Endothelial cell of umbilical vein (primary cell): ENCODE measurements at regions not wholly inside any gene's neighbourhood (a gene's known extent, or its start where the extent isn't known, plus 50 kb on each side); places are given as distances from the start of the nearest gene placed in this dataset.

Experiments used
- BruUV-seq: library from RNA; stranded (reverse); fragments of 400-500 nt; replicated peaks from 2 replicates; lab custom pipeline; 2021; lab: Mats Ljungman, UMichigan
- CTCF ChIA-PET: fragments of 300-600, 350-600 bp; sonication (Branson Sonifier 250); formaldehyde crosslinking; loops from one replicate; lab custom pipeline; 2021; ENCODE audit warnings: antibody characterized with exemption, inconsistent platforms; lab: Charles Lee
- POLR2A ChIA-PET: fragments of 300-600, 350-600 bp; sonication (Branson Sonifier 250); formaldehyde crosslinking; loops from one replicate; lab custom pipeline; 2021; ENCODE audit warnings: antibody characterized with exemption, inconsistent platforms; lab: Charles Lee
- DNase-seq: peaks from one replicate; pipeline ENCODE4 v3.0.0-alpha.2; 2011; ENCODE audit warnings: low read depth, low spot score
- FAIRE-seq: peaks from 2 replicates; lab custom pipeline; 2011; peaks lifted over from hg19 to GRCh38; lab: Jason Lieb, UNC
- H2AFZ ChIP-seq: 2 replicates; pipeline ENCODE4 v1.6.0; 2012; ENCODE audit warnings: low read depth, low read length, control low read depth, inconsistent platforms
- H3K27ac ChIP-seq: 2 replicates; pipeline ENCODE4 v1.5.1; 2011; ENCODE audit warnings: low read depth, mild to moderate bottlenecking, control low read depth, low read length, moderate library complexity; ENCODE audit not compliant: insufficient read depth
- H3K27me3 ChIP-seq, 2 experiments: 2 replicates each; pipeline versions ENCODE4 v1.6.0 to v1.6.1; 2011; ENCODE audit warnings: low read length in 2 of 2, mixed read lengths in 1 of 2; ENCODE audit not compliant: control insufficient read depth in 2 of 2, insufficient read depth in 2 of 2
- H3K36me3 ChIP-seq, 2 experiments: 2 replicates in 1 of 2; 3 replicates in 1 of 2; pipeline ENCODE4 v1.5.1; 2011; ENCODE audit warnings: low read length in 2 of 2, mild to moderate bottlenecking in 1 of 2, moderate library complexity in 1 of 2; ENCODE audit not compliant: control insufficient read depth in 2 of 2, insufficient read depth in 2 of 2; ENCODE audit errors: extremely low read depth in 1 of 2
- H3K4me1 ChIP-seq: 3 replicates; pipeline ENCODE4 v1.5.1; 2011; ENCODE audit warnings: mild to moderate bottlenecking, low read length; ENCODE audit not compliant: control insufficient read depth, insufficient read depth; ENCODE audit errors: extremely low read depth
- H3K4me2 ChIP-seq: 2 replicates; pipeline ENCODE4 v1.6.1; 2011; ENCODE audit warnings: low read length, control low read depth, mixed read lengths; ENCODE audit not compliant: insufficient read depth
- H3K4me3 ChIP-seq, 3 experiments: fragments of 200-600 bp in 1 of 3; sonication (generic), shearing (Covaris generic) in 1 of 3; replicated peaks in 1 of 3; 2 replicates each; pipeline ENCODE4 v1.5.1; 2011 to 2016; ENCODE audit warnings: control low read depth in 3 of 3, low read length in 3 of 3, mild to moderate bottlenecking in 2 of 3, inconsistent platforms in 1 of 3, low read depth in 1 of 3, moderate library complexity in 1 of 3; ENCODE audit not compliant: insufficient read depth in 1 of 3
- H3K79me2 ChIP-seq: 2 replicates; pipeline ENCODE4 v1.6.0; 2012; ENCODE audit warnings: low read length, inconsistent platforms; ENCODE audit not compliant: control insufficient read depth, insufficient read depth
- H3K9ac ChIP-seq: replicated peaks from 2 replicates; pipeline ENCODE3; 2011; ENCODE audit warnings: low read length, control low read depth; ENCODE audit not compliant: insufficient read depth; ENCODE audit errors: extremely low read depth
- H3K9me1 ChIP-seq: replicated peaks from 3 replicates; pipeline ENCODE4 v1.6.0; 2011; ENCODE audit warnings: mild to moderate bottlenecking, low read length; ENCODE audit not compliant: control insufficient read depth, insufficient read depth; ENCODE audit errors: extremely low read depth
- H3K9me3 ChIP-seq: replicated peaks from 2 replicates; pipeline ENCODE4 v1.5.1; 2012; ENCODE audit warnings: low read length, inconsistent platforms; ENCODE audit not compliant: control insufficient read depth, insufficient read depth
- H4K20me1 ChIP-seq: replicated peaks from 2 replicates; pipeline ENCODE3; 2011; ENCODE audit warnings: mild to moderate bottlenecking, low read length; ENCODE audit not compliant: control insufficient read depth, insufficient read depth; ENCODE audit errors: extremely low read depth
- CTCF ChIP-seq, 2 donors: IDR thresholded peaks; 1 replicate in 1 of 2; 2 replicates in 1 of 2; pipeline ENCODE4 v1.5.1; 2011; ENCODE audit warnings: low read length in 2 of 2, mild to moderate bottlenecking in 2 of 2, moderate library complexity in 2 of 2, control low read depth in 1 of 2, inconsistent platforms in 1 of 2, low read depth in 1 of 2; ENCODE audit not compliant: insufficient read depth in 1 of 2; ENCODE audit errors: extremely low read depth in 1 of 2
- EZH2 ChIP-seq: IDR thresholded peaks from 2 replicates; pipeline ENCODE4 v1.6.1; 2012; ENCODE audit warnings: borderline replicate concordance, low read depth, mild to moderate bottlenecking, moderate library complexity, low read length, inconsistent platforms; ENCODE audit not compliant: severe bottlenecking
- FOS ChIP-seq: IDR thresholded peaks from 2 replicates; pipeline ENCODE4 v1.6.1; 2011; ENCODE audit warnings: mild to moderate bottlenecking, low read length, moderate library complexity, borderline replicate concordance; ENCODE audit not compliant: insufficient read depth
- GATA2 ChIP-seq: IDR thresholded peaks from 2 replicates; pipeline ENCODE4 v1.7.0; 2011; ENCODE audit warnings: low read depth, mild to moderate bottlenecking, moderate library complexity, mixed read lengths, low read length; ENCODE audit not compliant: insufficient read length, insufficient read depth
- JUN ChIP-seq: IDR thresholded peaks from 2 replicates; pipeline ENCODE4 v1.6.1; 2011; ENCODE audit warnings: borderline replicate concordance, low read depth; ENCODE audit not compliant: insufficient read length, insufficient read depth
- MYC ChIP-seq: IDR thresholded peaks from one replicate; pipeline ENCODE4 v1.6.1; 2011; ENCODE audit warnings: mild to moderate bottlenecking, low read depth, low read length
- POLR2A ChIP-seq: IDR thresholded peaks from 2 replicates; pipeline ENCODE4 v1.6.1; 2012; ENCODE audit warnings: low read depth, mild to moderate bottlenecking, control low read depth, low read length
- POLR2AphosphoS5 ChIP-seq: IDR thresholded peaks from 2 replicates; pipeline ENCODE4 v1.6.1; 2012; ENCODE audit warnings: low read depth, mild to moderate bottlenecking, control low read depth, low read length, moderate library complexity; ENCODE audit not compliant: insufficient read depth
- dilution Hi-C: fragments of 300-500 bp; cut with MboI; formaldehyde crosslinking; loops from one replicate; pipeline ENCODE4 v1.15.0; 2019; ENCODE audit warnings: low sequenced_read_pairs; ENCODE audit not compliant: extremely low pct_ligation_motif_present
- intact Hi-C: fragments of 100-400 bp; cut with micrococcal nuclease; formaldehyde crosslinking; loops from one replicate; pipeline ENCODE4 v1.10.0; 2022
- TF ChIP-seq, protein P1 (sequence below): IDR thresholded peaks from 2 replicates; pipeline ENCODE4 v1.6.1; 2011; ENCODE audit not compliant: insufficient read depth, insufficient read length

DNA sequence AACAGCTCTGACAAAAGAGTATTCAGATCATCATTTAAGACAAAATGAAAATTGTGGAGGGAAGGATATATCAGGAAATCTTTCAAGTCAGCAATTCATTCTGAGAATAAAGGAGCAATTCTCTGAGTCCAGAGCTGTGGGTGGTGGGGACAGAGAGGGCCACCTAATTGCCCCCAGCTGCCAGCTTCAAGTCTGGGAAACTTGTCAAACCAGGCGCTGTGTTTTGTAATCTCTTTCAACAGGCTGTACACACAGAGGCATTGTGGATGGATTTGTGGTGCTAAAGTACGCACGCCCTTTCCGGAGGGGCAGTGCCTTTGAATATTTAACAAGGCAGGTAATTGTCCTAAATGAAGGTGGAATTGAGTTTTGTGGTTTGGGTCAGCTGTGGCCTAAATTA lies 591.1 kb upstream of the BOD1L1 start:
- Histone ChIP-seq H3K9me3 (no peaks in the 10 kb centered on the region), H3K4me2 (no peak overlapping the region), H3K27ac (no peak overlapping the region), H2AFZ (no peak overlapping the region), H3K79me2 (no peaks in the 10 kb centered on the region), H3K4me1 (no peaks in the 10 kb centered on the region), H4K20me1 (no peaks in the 10 kb centered on the region), H3K9ac (no peak overlapping the region), H3K4me3 (no peak overlapping the region), H3K9me1 (no peaks in the 10 kb centered on the region), H3K36me3 (no peaks in the 10 kb centered on the region), H3K27me3 (no peaks in the 10 kb centered on the region)
- TF ChIP-seq FOS (no peak), POLR2A (no peak), POLR2AphosphoS5 (no peak), EZH2 (no peak), MYC (no peak), JUN (no peak), GATA2 (no peak)
- TF ChIP-seq, protein P1, sequence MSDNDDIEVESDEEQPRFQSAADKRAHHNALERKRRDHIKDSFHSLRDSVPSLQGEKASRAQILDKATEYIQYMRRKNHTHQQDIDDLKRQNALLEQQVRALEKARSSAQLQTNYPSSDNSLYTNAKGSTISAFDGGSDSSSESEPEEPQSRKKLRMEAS: no peak
- ChIA-PET POLR2A (no interaction called here), CTCF (interaction anchor here (0.6 kb wide), 1 partner anchor 518 kb away, joined by 3 read pairs; no protein-coding TSS in a partner anchor)
- intact Hi-C loops: no loop called here
- no TSS peak for BruUV-seq
- dilution Hi-C loops: no loop called here
- FAIRE-seq: no peak
- DNase-seq: no peak

DNA sequence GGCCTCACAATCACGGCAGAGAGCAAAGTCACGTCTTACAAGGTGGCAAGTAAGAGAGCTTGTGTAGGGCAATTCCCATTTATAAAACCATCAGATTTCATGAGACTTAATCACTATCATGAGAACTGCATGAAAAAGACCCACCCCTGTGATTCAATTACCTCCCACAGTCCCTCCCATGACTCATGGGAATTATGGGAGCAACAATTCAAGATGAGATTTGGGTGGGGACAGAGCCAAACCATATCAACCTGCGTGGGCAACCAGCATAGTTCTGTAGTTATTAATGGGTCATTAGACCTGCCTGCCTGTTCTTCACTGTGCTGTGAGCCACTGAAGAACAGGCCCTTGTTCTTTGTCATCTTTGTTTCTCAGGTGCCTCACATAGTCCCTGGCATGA lies 593.7 kb upstream of the BOD1L1 start:
- Histone ChIP-seq H3K4me1 (no peaks in the 10 kb centered on the region), H3K27me3 (no peaks in the 10 kb centered on the region), H3K9me3 (no peaks in the 10 kb centered on the region), H3K4me3 (no peak overlapping the region), H4K20me1 (no peaks in the 10 kb centered on the region), H3K79me2 (no peaks in the 10 kb centered on the region), H3K36me3 (no peaks in the 10 kb centered on the region), H2AFZ (no peak overlapping the region), H3K4me2 (no peak overlapping the region), H3K9ac (no peak overlapping the region), H3K27ac (no peak overlapping the region), H3K9me1 (no peaks in the 10 kb centered on the region)
- ChIA-PET POLR2A (no interaction called here), CTCF (no interaction called here)
- no peak for FAIRE-seq
- TF ChIP-seq FOS: no peak
- no peak for TF ChIP-seq GATA2
- TF ChIP-seq, protein P1: no peak
- TF ChIP-seq POLR2AphosphoS5: no peak
- no peak for TF ChIP-seq JUN
- no peak for TF ChIP-seq MYC
- TF ChIP-seq EZH2: no peak
- no peak for TF ChIP-seq CTCF (IDR thresholded peaks at IDR 0.05; ENCODE audit: extremely low read depth in 1 of 2, insufficient read depth in 1 of 2, low read depth in 1 of 2, low read length in 2 of 2)
- TF ChIP-seq POLR2A: no peak
- DNase-seq: no peak
- BruUV-seq: no TSS peak
- intact Hi-C loops: no loop called here
- dilution Hi-C loops: no loop called here
